MM.1S (cell line): ENCODE measurements at regions not wholly inside any gene's neighbourhood (a gene's known extent, or its start where the extent isn't known, plus 50 kb on each side); places are given as distances from the start of the nearest gene placed in this dataset.

Experiments used
- EZH2phosphoT487 ChIP-seq: fragments of 300-600 bp; sonication (generic); IDR thresholded peaks from 2 replicates; pipeline ENCODE4 v1.6.1; 2018; ENCODE audit warnings: antibody characterized with exemption, low read length
- TF ChIP-seq, protein P1 (sequence below): fragments of 300-600 bp; sonication (generic); IDR thresholded peaks from 2 replicates; pipeline ENCODE4 v1.5.1; 2016; ENCODE audit warnings: antibody characterized with exemption, low read length, mixed read lengths

DNA sequence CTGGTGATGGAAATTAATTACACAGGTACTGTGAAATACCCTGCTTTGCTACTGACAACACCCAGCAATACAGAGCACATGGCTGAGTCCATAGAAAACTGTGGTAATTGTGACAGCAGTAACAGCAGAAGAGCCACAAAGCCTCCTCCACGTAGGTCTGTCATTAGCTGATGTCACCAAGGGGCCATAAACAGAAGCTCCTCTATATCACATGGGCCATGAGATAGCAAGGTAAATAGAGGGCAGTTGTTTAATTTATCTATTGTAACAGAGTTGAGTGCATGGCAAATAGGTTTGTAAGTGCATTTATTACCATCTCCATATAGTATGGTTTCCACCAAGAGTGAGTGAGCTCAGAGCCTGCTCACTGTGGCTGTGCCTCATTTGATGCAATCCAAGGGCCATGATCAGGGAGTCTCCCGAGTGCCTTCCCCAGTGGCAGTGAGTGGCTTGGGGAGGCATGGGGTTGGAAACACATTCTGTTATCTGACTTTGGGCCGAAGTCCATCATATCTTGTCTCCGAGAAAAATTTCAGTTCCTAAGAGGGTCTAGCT, 281.2 kb downstream of the SKAP2 start:
- TF ChIP-seq, protein P1, sequence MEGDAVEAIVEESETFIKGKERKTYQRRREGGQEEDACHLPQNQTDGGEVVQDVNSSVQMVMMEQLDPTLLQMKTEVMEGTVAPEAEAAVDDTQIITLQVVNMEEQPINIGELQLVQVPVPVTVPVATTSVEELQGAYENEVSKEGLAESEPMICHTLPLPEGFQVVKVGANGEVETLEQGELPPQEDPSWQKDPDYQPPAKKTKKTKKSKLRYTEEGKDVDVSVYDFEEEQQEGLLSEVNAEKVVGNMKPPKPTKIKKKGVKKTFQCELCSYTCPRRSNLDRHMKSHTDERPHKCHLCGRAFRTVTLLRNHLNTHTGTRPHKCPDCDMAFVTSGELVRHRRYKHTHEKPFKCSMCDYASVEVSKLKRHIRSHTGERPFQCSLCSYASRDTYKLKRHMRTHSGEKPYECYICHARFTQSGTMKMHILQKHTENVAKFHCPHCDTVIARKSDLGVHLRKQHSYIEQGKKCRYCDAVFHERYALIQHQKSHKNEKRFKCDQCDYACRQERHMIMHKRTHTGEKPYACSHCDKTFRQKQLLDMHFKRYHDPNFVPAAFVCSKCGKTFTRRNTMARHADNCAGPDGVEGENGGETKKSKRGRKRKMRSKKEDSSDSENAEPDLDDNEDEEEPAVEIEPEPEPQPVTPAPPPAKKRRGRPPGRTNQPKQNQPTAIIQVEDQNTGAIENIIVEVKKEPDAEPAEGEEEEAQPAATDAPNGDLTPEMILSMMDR, result no peak
- TF ChIP-seq EZH2phosphoT487, result no peak
